Body of pancreas (tissue), 4 donors: ENCODE measurements at regions not wholly inside any gene's neighbourhood (a gene's known extent, or its start where the extent isn't known, plus 50 kb on each side); places are given as distances from the start of the nearest gene placed in this dataset.

Experiments used
- ATAC-seq: fragments of 150-250 bp; one replicate; pipeline ENCODE4 v1.9.1; 2016
- DNase-seq, 4 donors: peaks; one replicate each; pipeline ENCODE4 v3.0.0-alpha.2; 2019
- H3K27ac ChIP-seq, 4 donors: fragments of 200-600 bp; sonication (generic); 1 replicate in 3 of 4; 2 replicates in 1 of 4; pipeline versions ENCODE4 v1.5.1 to v1.6.1; 2016 to 2019; ENCODE audit warnings: mild to moderate bottlenecking in 1 of 4, mixed read lengths in 1 of 4, moderate library complexity in 1 of 4
- H3K27me3 ChIP-seq, 2 donors: fragments of 200-600 bp; sonication (generic); one replicate each; pipeline ENCODE4 v1.6.0; 2016; ENCODE audit warnings: mild to moderate bottlenecking in 1 of 2
- H3K36me3 ChIP-seq, 2 donors: fragments of 200-600 bp; sonication (generic); replicated peaks in 1 of 2; 2 replicates each; pipeline ENCODE4 v1.5.1; 2016; ENCODE audit warnings: low read depth in 2 of 2; ENCODE audit not compliant: insufficient read depth in 1 of 2
- H3K4me1 ChIP-seq: fragments of 200-600 bp; sonication (generic); one replicate; pipeline ENCODE4 v1.6.0; 2016
- H3K4me3 ChIP-seq, 2 donors: fragments of 200-600 bp; sonication (generic); 1 replicate in 1 of 2; 2 replicates in 1 of 2; pipeline ENCODE4 v1.5.1; 2016 to 2019
- H3K9me3 ChIP-seq, 3 donors: fragments of 200-600 bp; sonication (generic); 1 replicate in 2 of 3; 2 replicates in 1 of 3; pipeline ENCODE4 v1.5.1; 2016
- POLR2A ChIP-seq, 3 donors: fragments of 450-650 bp; IDR thresholded peaks; one replicate each; pipeline ENCODE4 v1.6.1; 2016; ENCODE audit warnings: antibody characterized with exemption in 3 of 3, mild to moderate bottlenecking in 2 of 3
- WGBS, 2 donors: methylation state at CpG; one replicate each; pipeline ENCODE4 v1.1.5; 2017; 5-methylcytosine and 5-hydroxymethylcytosine counted together
- intact Hi-C: fragments of 100-400 bp; cut with DNase I; formaldehyde crosslinking; loops from one replicate; pipeline ENCODE4 v1.15.1; 2023
- TF ChIP-seq, protein P1 (sequence below), 7 experiments: fragments of 450-650 bp in 4 of 7; fragments of 200-600 bp in 3 of 7; sonication (generic) in 3 of 7; IDR thresholded peaks; one replicate each; pipeline ENCODE4 v1.5.1; 2016 to 2019; ENCODE audit warnings: antibody characterized with exemption in 7 of 7

DNA sequence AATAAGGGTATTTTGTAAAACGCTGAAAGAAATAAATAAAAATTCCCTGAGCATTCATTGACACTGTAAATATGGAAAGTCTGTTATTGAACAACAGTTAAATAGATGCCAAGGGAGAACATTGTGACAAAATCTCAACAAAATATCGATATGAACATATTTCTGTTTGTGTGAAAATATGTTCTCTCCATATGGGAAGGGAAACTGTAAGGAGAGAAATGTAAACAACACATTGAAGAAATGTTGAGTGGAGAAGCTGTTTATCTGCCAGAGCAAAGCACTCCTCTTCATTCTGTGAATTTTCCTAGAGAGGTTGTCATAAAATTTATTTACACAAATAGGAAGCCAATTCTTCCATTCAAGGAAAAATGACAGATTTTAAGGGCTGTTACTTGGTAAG, 57.1 kb upstream of the EOMES start:
- H3K27me3 ChIP-seq: no peaks in the 10 kb centered on the region
- 51 to 60% methylated on average over 2 of the region's 2 CpGs for WGBS, 2 donors
- ATAC-seq (no peak), DNase-seq (no peak)
- no peak overlapping the region for H3K4me3 ChIP-seq
- no peak for TF ChIP-seq POLR2A (IDR thresholded peaks at IDR 0.05)
- TF ChIP-seq, protein P1, sequence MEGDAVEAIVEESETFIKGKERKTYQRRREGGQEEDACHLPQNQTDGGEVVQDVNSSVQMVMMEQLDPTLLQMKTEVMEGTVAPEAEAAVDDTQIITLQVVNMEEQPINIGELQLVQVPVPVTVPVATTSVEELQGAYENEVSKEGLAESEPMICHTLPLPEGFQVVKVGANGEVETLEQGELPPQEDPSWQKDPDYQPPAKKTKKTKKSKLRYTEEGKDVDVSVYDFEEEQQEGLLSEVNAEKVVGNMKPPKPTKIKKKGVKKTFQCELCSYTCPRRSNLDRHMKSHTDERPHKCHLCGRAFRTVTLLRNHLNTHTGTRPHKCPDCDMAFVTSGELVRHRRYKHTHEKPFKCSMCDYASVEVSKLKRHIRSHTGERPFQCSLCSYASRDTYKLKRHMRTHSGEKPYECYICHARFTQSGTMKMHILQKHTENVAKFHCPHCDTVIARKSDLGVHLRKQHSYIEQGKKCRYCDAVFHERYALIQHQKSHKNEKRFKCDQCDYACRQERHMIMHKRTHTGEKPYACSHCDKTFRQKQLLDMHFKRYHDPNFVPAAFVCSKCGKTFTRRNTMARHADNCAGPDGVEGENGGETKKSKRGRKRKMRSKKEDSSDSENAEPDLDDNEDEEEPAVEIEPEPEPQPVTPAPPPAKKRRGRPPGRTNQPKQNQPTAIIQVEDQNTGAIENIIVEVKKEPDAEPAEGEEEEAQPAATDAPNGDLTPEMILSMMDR (IDR thresholded peaks at IDR 0.05): no peak
- no peaks in the 10 kb centered on the region for H3K4me1 ChIP-seq
- H3K9me3 ChIP-seq: no peaks in the 10 kb centered on the region
- no peak overlapping the region for H3K27ac ChIP-seq
- no peaks in the 10 kb centered on the region for H3K36me3 ChIP-seq
- intact Hi-C loops: no loop called here

DNA sequence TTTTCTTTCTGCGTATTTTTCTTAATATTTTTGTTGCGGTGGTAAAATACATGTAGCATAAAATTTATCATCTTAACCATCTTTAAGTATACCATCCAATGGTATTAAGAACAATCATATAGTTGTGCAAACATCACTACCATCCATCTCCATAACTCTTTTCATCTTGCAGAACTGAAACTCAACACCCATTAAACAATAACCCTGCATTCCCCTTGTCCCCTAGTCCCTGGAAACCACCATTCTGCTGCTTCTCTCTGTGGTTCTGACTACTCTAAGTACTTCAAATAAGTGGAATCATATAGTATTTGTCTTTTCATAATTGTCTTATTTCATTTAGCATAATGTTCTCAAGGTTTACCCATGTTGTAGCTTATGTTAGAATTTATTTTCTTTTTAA, 67.3 kb upstream of the EOMES start:
- intact Hi-C loops: no loop called here
- H3K27me3 ChIP-seq: no peaks in the 10 kb centered on the region
- WGBS, 2 donors: 91 to 98% methylated on average over 2 of the region's 2 CpGs
- TF ChIP-seq, protein P1 (IDR thresholded peaks at IDR 0.05): no peak
- no peak for TF ChIP-seq POLR2A (IDR thresholded peaks at IDR 0.05)
- no peak overlapping the region for H3K27ac ChIP-seq
- DNase-seq: no peak
- no peaks in the 10 kb centered on the region for H3K36me3 ChIP-seq
- H3K4me3 ChIP-seq: no peak overlapping the region
- no peak for ATAC-seq
- no peaks in the 10 kb centered on the region for H3K9me3 ChIP-seq
- H3K4me1 ChIP-seq: no peaks in the 10 kb centered on the region

DNA sequence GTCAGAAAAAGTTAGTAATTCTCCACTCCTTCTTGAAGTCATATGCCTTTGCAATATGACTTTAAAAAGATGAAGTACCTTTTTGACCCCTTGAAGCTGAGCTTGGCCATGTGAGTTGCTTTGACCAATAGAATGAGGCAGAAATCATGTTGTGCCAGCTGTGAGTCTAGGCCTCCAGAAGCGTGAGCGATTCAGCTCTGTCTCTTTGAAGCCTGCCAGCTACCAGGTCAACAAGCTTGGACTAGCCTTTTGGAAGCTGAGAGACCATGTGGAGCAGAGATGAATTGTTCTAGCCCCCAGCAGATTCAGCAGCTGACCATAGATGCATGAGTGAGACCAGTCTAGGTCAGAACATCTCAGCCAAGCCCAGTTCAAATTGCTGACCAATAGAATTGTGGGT, 69.8 kb upstream of the EOMES start:
- ATAC-seq: no peak
- no peak overlapping the region for H3K27ac ChIP-seq
- no peaks in the 10 kb centered on the region for H3K9me3 ChIP-seq
- no peaks in the 10 kb centered on the region for H3K36me3 ChIP-seq
- intact Hi-C loops: no loop called here
- H3K27me3 ChIP-seq: no peaks in the 10 kb centered on the region
- no peaks in the 10 kb centered on the region for H3K4me1 ChIP-seq
- TF ChIP-seq, protein P1 (IDR thresholded peaks at IDR 0.05): no peak
- TF ChIP-seq POLR2A (IDR thresholded peaks at IDR 0.05): no peak
- 83% methylated on average over 2 of the region's 2 CpGs; no CpG with 5 or more reads in 1 of the 2 donors for WGBS, 2 donors
- H3K4me3 ChIP-seq: no peak overlapping the region
- DNase-seq: no peak

DNA sequence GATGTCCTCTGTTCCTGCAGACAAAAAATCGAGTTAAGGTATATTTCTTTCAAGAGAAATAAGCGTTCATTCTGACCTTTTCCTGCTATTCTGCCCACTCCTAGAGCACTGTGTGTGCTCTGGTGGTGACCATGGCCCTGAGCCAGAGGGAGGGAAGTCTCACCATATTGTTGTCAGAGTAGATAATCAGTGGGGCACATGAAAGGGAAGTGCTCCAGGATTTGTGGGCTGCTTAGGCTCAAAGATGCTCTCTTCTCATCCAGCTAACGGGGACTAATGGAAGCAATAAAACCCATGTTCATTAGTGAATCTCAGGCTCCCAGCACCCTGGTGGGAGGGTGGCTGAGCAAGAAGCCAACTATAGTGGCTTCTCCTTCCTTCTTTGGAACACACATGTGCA, 70.7 kb upstream of the EOMES start:
- Histone ChIP-seq H3K4me1 (no peaks in the 10 kb centered on the region), H3K4me3 (no peak overlapping the region), H3K27me3 (no peaks in the 10 kb centered on the region), H3K36me3 (no peaks in the 10 kb centered on the region), H3K27ac (no peak overlapping the region), H3K9me3 (no peaks in the 10 kb centered on the region)
- DNase-seq: no peak
- 63 to 69% methylated on average over 3 of the region's 3 CpGs for WGBS, 2 donors
- TF ChIP-seq, protein P1 (IDR thresholded peaks at IDR 0.05): no peak
- TF ChIP-seq POLR2A (IDR thresholded peaks at IDR 0.05): no peak
- intact Hi-C loops: no loop called here
- ATAC-seq: no peak

DNA sequence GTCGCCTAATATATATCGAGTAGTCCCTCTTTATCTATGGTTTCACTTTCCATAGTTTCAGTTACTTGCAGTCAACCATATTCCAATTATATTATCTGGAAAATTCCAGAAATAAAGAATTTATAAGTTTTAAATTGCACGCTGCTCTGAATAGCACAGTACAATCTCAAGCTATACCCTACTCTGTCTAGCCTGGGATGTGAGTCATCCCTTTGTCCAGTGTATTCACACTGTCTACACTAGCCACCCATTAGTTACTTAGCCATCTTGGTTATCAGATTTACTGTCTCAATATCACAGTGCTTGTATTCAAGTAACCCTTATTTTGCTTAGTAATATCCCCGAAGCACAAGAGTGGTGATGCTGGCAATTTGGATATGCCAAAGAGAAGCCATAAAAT, 72.1 kb upstream of the EOMES start:
- no peak overlapping the region for H3K4me3 ChIP-seq
- intact Hi-C loops: no loop called here
- no peaks in the 10 kb centered on the region for H3K36me3 ChIP-seq
- H3K27me3 ChIP-seq: no peaks in the 10 kb centered on the region
- no peaks in the 10 kb centered on the region for H3K9me3 ChIP-seq
- H3K27ac ChIP-seq: no peak overlapping the region
- ATAC-seq: no peak
- H3K4me1 ChIP-seq: no peaks in the 10 kb centered on the region
- TF ChIP-seq POLR2A (IDR thresholded peaks at IDR 0.05): no peak
- TF ChIP-seq, protein P1 (IDR thresholded peaks at IDR 0.05): no peak
- WGBS, 2 donors: 82 to 86% methylated on average over 4 of the region's 4 CpGs
- no peak for DNase-seq
